Esophagus squamous epithelium (tissue), 5 donors: ENCODE measurements at regions not wholly inside any gene's neighbourhood (a gene's known extent, or its start where the extent isn't known, plus 50 kb on each side); places are given as distances from the start of the nearest gene placed in this dataset.

ENCODE experiments used
- DNase-seq: peaks from one replicate; lab custom pipeline; 2025; lab: John Stamatoyannopoulos, UW
- H3K27ac ChIP-seq, 4 donors: fragments of 200-600 bp; sonication (generic); one replicate each; pipeline ENCODE4 v1.5.1; 2016 to 2019; ENCODE audit warnings: mild to moderate bottlenecking in 1 of 4
- H3K27me3 ChIP-seq, 4 donors: fragments of 200-600 bp; sonication (generic); 1 replicate in 3 of 4; 2 replicates in 1 of 4; pipeline versions ENCODE4 v1.5.1 to v1.6.0; 2017 to 2021; ENCODE audit warnings: antibody characterized with exemption in 1 of 4
- H3K36me3 ChIP-seq, 3 donors: fragments of 200-600 bp; sonication (generic); one replicate each; pipeline ENCODE4 v1.5.1; 2016 to 2019
- H3K4me1 ChIP-seq, 3 donors: fragments of 200-600 bp; sonication (generic); one replicate each; pipeline ENCODE4 v1.5.1; 2017 to 2019
- H3K4me3 ChIP-seq, 4 donors: fragments of 200-600 bp; sonication (generic); 1 replicate in 3 of 4; 2 replicates in 1 of 4; pipeline ENCODE4 v1.5.1; 2016 to 2019; ENCODE audit warnings: mild to moderate bottlenecking in 2 of 4, moderate library complexity in 1 of 4
- H3K9me3 ChIP-seq, 3 donors: fragments of 200-600 bp; sonication (generic); one replicate each; pipeline ENCODE4 v1.5.1; 2016 to 2019
- CTCF ChIP-seq, 6 experiments: fragments of 450-650 bp in 4 of 6; fragments of 200-600 bp in 2 of 6; sonication (generic) in 2 of 6; IDR thresholded peaks; one replicate each; pipeline ENCODE4 v1.5.1; 2016 to 2019; ENCODE audit warnings: antibody characterized with exemption in 6 of 6, mild to moderate bottlenecking in 4 of 6, moderate library complexity in 4 of 6
- POLR2A ChIP-seq, 4 donors: fragments of 450-650 bp; IDR thresholded peaks; one replicate each; pipeline ENCODE4 v1.6.1; 2017; ENCODE audit warnings: antibody characterized with exemption in 4 of 4, mild to moderate bottlenecking in 4 of 4, moderate library complexity in 3 of 4
- WGBS, 2 donors: methylation state at CpG; one replicate each; pipeline ENCODE4 v1.1.5; 2018; 5-methylcytosine and 5-hydroxymethylcytosine counted together
- intact Hi-C: fragments of 100-400 bp; cut with DNase I; formaldehyde crosslinking; loops from one replicate; pipeline ENCODE4 v1.15.0; 2022
- donor health status: DM: yes; HTN: yes; CAD: no.

- no peak for DNase-seq
- H3K27ac ChIP-seq, result no peak overlapping the region
- no peak overlapping the region for H3K4me3 ChIP-seq
- no peaks in the 10 kb centered on the region for H3K36me3 ChIP-seq
- no peak for TF ChIP-seq CTCF (IDR thresholded peaks at IDR 0.05)
- no peaks in the 10 kb centered on the region for H3K27me3 ChIP-seq
- intact Hi-C loops, result no loop called here
- peaks cover 0 to 10% (median 0%) of the 10 kb centered on the region in 3 donors for H3K9me3 ChIP-seq
- no peaks in the 10 kb centered on the region for H3K4me1 ChIP-seq
- 74 to 76% methylated on average over 3 of the region's 3 CpGs for WGBS, 2 donors
Measured at GRCh38 chr1:221949996-221950395, 208.1 kb upstream of the DUSP10 start.

GRCh38 chr1:221948459-221948858 is 206.6 kb upstream of the DUSP10 start:
- Histone ChIP-seq H3K4me3 (no peak overlapping the region), H3K27me3 (no peaks in the 10 kb centered on the region), H3K9me3 (peaks cover 0 to 15% (median 0%) of the 10 kb centered on the region in 3 donors), H3K36me3 (no peaks in the 10 kb centered on the region), H3K4me1 (no peaks in the 10 kb centered on the region), H3K27ac (no peak overlapping the region)
- WGBS, 2 donors, result 85 to 87% methylated on average over 5 of the region's 5 CpGs
- DNase-seq, result no peak
- TF ChIP-seq CTCF (IDR thresholded peaks at IDR 0.05) (no peak), POLR2A (IDR thresholded peaks at IDR 0.05) (no peak)
- intact Hi-C loops, result no loop called here

GRCh38 chr1:221947731-221948130 is 205.8 kb upstream of the DUSP10 start:
- intact Hi-C loops, result no loop called here
- H3K27me3 ChIP-seq, result no peaks in the 10 kb centered on the region
- H3K4me3 ChIP-seq, result no peak overlapping the region
- no peak for DNase-seq
- peaks cover 0 to 15% (median 0%) of the 10 kb centered on the region in 3 donors for H3K9me3 ChIP-seq
- 39 to 42% methylated on average over 4 of the region's 4 CpGs for WGBS, 2 donors
- H3K36me3 ChIP-seq, result no peaks in the 10 kb centered on the region
- no peak overlapping the region for H3K27ac ChIP-seq
- H3K4me1 ChIP-seq, result no peaks in the 10 kb centered on the region
- TF ChIP-seq POLR2A (IDR thresholded peaks at IDR 0.05), result no peak
- no peak for TF ChIP-seq CTCF (IDR thresholded peaks at IDR 0.05)

GRCh38 chr1:221946768-221947167 is 204.9 kb upstream of the DUSP10 start:
- Histone ChIP-seq H3K27ac (no peak overlapping the region), H3K27me3 (no peaks in the 10 kb centered on the region), H3K36me3 (no peaks in the 10 kb centered on the region), H3K9me3 (peaks cover 0 to 15% (median 0%) of the 10 kb centered on the region in 3 donors), H3K4me1 (no peaks in the 10 kb centered on the region), H3K4me3 (no peak overlapping the region)
- 91 to 92% methylated on average over 6 of the region's 6 CpGs for WGBS, 2 donors
- no peak for DNase-seq
- intact Hi-C loops, result no loop called here
- TF ChIP-seq POLR2A (IDR thresholded peaks at IDR 0.05) (no peak), CTCF (IDR thresholded peaks at IDR 0.05) (no peak)

GRCh38 chr1:221945669-221946068 is 203.8 kb upstream of the DUSP10 start:
- H3K27ac ChIP-seq, result no peak overlapping the region
- TF ChIP-seq CTCF (IDR thresholded peaks at IDR 0.05) (peak in 1 of 6 experiments; percentile 3), POLR2A (IDR thresholded peaks at IDR 0.05) (no peak)
- no peaks in the 10 kb centered on the region for H3K27me3 ChIP-seq
- no CpG with 5 or more reads among the region's 1 CpG for WGBS, 2 donors
- peaks cover 0 to 15% (median 0%) of the 10 kb centered on the region in 3 donors for H3K9me3 ChIP-seq
- no peak for DNase-seq
- H3K4me3 ChIP-seq, result no peak overlapping the region
- no peaks in the 10 kb centered on the region for H3K36me3 ChIP-seq
- no peaks in the 10 kb centered on the region for H3K4me1 ChIP-seq
- intact Hi-C loops, result no loop called here
